ENCODE measurements at regions not wholly inside any gene's neighbourhood (a gene's known extent, or its start where the extent isn't known, plus 50 kb on each side); places are given as distances from the start of the nearest gene placed in this dataset.

- no peak for DNase-seq (ENCODE audit: low spot score)
- intact Hi-C loops (cut with DNase I), result no loop called here
Measured at GRCh38 chr17:77381731-77382130, 241.0 kb downstream of the SEC14L1 start.

GRCh38 chr17:77382356-77382911 lies 241.7 kb downstream of the SEC14L1 start:
- no peak for DNase-seq (ENCODE audit: low spot score)
- intact Hi-C loops (cut with DNase I), result no loop called here

GRCh38 chr17:77382966-77383612 lies 242.3 kb downstream of the SEC14L1 start:
- intact Hi-C loops (cut with DNase I), result no loop called here
- no peak for DNase-seq (ENCODE audit: low spot score)

- DNase-seq (ENCODE audit: low spot score), result no peak
- intact Hi-C loops (cut with DNase I), result no loop called here
Measured at GRCh38 chr17:77383613-77384608, 243.1 kb downstream of the SEC14L1 start.

GRCh38 chr17:77385750-77386501 lies 245.2 kb downstream of the SEC14L1 start:
- peak; percentile 92 for DNase-seq (ENCODE audit: low spot score)
- intact Hi-C loops (cut with DNase I), result no loop called here

GRCh38 chr17:77386502-77387192 lies 245.9 kb downstream of the SEC14L1 start:
- intact Hi-C loops (cut with DNase I), result no loop called here

GRCh38 chr17:77387891-77388290 lies 247.1 kb downstream of the SEC14L1 start:
- no peak for DNase-seq (ENCODE audit: low spot score)
- intact Hi-C loops (cut with DNase I), result loop anchor here in 1 of 2 donors (2.0 kb wide), 1 partner anchor 37 kb away; no protein-coding TSS in a partner anchor

More at GRCh38 chr17:77386502-77387192, 245.9 kb downstream of the SEC14L1 start:
- DNase-seq (ENCODE audit: low spot score), result no peak

- intact Hi-C loops (cut with DNase I), result loop anchor here in 1 of 2 donors (2.0 kb wide), 1 partner anchor 36 kb away; no protein-coding TSS in a partner anchor
- no peak for DNase-seq (ENCODE audit: low spot score)
Measured at GRCh38 chr17:77388384-77389306, 247.9 kb downstream of the SEC14L1 start.

GRCh38 chr17:77390870-77391269 lies 250.1 kb downstream of the SEC14L1 start:
- intact Hi-C loops (cut with DNase I), result no loop called here
- no peak for DNase-seq (ENCODE audit: low spot score)

GRCh38 chr17:77391668-77392375 lies 251.1 kb downstream of the SEC14L1 start:
- intact Hi-C loops (cut with DNase I), result no loop called here
- peak; percentile 90 for DNase-seq (ENCODE audit: low spot score)

GRCh38 chr17:77392376-77393273 lies 251.9 kb downstream of the SEC14L1 start:
- DNase-seq (ENCODE audit: low spot score), result peak; percentile 90
- intact Hi-C loops (cut with DNase I), result no loop called here

GRCh38 chr17:77393274-77393600 lies 252.5 kb downstream of the SEC14L1 start:
- no peak for DNase-seq (ENCODE audit: low spot score)

GRCh38 chr17:77393867-77394539 lies 253.2 kb downstream of the SEC14L1 start:
- intact Hi-C loops (cut with DNase I), result no loop called here
- no peak for DNase-seq (ENCODE audit: low spot score)

More at GRCh38 chr17:77393274-77393600, 252.5 kb downstream of the SEC14L1 start:
- intact Hi-C loops (cut with DNase I), result no loop called here

GRCh38 chr17:77394540-77395295 lies 253.9 kb downstream of the SEC14L1 start:
- DNase-seq (ENCODE audit: low spot score), result no peak
- intact Hi-C loops (cut with DNase I), result no loop called here

GRCh38 chr17:77395501-77396048 lies 254.8 kb downstream of the SEC14L1 start:
- intact Hi-C loops (cut with DNase I), result no loop called here
- DNase-seq (ENCODE audit: low spot score), result no peak
